NAMALWA (cell line): ENCODE measurements at regions not wholly inside any gene's neighbourhood (a gene's known extent, or its start where the extent isn't known, plus 50 kb on each side); places are given as distances from the start of the nearest gene placed in this dataset.

Source experiments
- DNase-seq: peaks from one replicate; pipeline ENCODE4 v3.0.0-alpha.2; 2015; ENCODE audit warnings: low spot score

DNA sequence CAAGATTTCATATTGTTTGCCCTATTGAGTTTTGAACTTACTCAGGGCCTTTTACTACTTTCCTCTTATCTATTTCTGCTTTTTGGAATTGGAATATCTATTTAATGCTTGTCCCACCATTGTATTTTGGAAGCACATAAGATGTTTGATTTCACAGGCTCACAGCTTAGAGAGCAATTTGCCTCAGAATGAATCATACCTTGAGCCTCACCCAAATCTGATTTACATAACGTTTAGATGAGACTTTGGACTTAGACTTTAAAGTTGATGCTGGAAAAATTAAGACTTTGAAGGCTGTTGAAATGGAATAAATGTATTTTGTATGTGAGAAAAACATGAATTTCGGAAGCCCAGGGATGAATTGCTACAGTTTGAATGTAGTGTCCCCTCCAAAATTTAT lies 458.9 kb downstream of the CNTN6 start:
- DNase-seq, result no peak

DNA sequence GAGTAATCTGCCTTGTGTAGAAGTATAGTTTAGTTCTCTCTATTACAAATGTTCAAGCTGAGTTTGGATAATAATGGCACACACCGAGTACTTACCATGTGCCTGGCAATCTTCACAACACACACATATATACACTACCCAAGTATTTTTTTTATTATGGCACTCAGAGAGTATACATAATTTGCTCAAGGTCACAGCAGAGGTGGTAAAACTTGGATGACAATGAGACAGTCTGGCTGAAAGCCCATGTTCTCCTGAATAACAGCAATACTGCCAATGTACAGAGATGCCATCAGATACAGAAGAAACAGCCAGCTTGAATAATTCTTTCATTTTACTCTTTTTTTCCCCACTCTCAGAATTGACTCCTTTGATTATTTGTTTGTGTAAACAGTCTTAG lies 460.0 kb downstream of the CNTN6 start:
- DNase-seq, result no peak

DNA sequence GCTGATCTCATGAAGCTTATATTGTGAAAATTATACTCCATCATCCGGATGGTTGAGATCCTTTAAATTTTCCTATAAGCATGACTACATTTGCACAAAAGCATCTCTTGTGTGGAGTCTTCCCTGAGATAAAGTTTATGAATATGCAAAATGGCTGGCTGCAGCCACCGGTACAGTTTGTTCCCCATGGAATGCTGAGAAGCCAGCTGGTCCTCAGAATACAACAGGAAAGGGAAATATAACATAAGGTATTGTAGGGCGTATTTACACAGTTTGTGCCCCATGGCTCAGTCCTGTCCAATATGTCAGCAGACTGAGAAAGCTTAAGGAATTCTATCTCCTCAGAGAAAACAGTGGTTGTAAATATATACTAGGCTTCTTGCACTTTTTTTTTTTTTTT lies 468.6 kb downstream of the CNTN6 start:
- no peak for DNase-seq

DNA sequence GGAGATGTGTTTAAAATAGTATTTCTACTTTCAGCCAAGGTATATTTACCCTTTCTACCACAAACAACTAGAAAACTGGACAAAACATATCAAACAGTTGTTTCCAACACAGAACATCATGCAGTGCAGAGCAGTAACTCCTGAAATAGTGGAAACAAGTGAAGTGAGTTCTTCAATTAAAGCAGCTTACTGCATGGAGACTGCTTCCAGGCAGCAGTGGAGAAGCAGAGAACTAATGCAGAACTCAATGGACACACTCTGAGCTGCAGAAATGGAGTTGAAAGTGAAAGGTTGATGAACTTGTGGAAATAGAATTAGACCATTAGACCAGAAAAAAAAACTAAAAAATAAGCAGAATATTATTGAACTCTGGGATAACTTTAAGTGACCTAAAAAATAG lies 478.9 kb downstream of the CNTN6 start:
- no peak for DNase-seq

DNA sequence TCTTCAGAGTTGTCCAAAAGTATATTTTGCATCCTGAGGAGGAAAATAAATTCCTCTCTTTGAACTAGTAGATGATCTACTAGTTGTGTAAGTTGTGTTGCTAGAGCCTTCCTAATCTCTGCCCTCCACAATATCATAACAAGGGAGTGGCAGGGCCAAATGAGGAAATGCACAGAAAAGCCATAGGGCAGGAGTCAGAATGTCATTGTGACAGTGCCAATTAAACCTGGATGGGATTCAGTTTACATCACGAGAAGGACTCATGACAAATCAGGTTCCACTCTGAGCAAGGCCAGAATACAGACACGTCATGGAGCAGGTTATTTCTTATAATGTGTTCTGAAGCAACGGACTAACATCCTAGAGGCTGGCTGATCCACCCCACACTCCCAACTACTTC lies 483.2 kb downstream of the CNTN6 start:
- no peak for DNase-seq

DNA sequence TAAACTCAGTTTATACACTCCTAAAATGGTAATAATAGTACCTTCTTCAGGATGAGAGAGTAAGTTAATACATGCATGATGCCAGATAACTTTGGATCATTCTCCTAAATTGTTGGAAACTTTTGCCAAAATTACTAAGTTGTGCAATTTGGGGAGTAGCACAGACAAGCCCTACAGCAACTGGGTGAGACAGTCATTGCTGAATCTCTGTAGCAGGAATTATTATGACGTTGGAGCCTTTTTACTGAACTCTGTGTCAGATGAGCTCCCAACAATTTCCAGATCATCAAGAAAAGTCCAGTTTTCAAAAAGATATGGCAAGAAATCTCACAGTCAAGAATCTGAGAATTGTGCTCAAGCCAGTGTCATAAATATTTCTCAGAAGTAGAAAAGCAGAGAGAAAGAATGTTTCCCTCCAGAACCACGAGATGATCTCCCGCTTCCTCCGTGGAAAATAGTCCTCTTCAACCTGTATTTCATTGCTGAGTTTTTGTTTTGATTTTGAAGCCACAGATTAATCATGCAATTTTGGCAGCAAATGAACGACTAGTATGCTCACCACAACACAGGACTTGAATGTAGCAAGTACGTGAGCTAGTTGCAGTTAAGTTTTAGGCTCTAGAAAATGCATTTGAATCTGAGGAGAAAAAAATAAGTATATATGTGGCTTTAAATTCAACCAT lies 485.4 kb downstream of the CNTN6 start:
- no peak for DNase-seq

DNA sequence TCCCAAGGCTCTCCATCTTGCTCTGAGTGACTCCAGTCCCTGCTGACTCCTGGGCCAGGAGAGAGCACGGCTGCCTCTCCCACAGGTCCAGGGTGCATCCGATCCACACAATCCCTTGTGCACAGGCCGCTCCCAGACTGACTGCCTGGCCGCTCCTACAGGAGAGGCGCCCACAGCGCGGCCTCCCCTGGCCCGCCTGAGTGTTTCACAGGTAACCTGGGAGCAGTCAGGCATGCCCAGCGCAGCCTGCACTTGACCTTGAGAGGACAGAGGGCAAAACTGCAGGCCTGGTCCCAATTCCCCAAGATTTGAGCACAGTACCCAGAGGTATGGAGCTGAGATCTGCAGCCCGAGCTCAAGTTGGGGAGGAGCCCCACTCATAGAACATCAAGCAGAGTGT lies 490.2 kb downstream of the CNTN6 start:
- no peak for DNase-seq

DNA sequence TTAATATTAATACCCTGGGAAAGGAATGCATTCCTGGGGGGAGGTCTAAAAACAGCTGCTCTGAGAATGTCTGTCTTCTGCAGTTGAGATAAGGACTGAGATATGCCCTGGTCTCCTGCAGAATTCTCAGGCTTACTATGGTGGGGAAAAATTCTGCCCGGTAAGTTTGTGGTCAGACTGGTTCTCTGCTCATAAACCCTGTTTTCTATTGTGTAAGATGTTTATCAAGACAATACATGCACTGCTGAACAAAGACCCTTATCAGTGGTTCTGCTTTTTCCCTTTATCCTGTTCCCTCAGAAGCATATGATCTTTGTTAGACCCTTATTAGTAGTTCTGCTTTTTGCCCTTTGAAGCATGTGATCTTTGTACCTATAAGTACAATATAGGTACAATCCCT lies 494.6 kb downstream of the CNTN6 start:
- no peak for DNase-seq

DNA sequence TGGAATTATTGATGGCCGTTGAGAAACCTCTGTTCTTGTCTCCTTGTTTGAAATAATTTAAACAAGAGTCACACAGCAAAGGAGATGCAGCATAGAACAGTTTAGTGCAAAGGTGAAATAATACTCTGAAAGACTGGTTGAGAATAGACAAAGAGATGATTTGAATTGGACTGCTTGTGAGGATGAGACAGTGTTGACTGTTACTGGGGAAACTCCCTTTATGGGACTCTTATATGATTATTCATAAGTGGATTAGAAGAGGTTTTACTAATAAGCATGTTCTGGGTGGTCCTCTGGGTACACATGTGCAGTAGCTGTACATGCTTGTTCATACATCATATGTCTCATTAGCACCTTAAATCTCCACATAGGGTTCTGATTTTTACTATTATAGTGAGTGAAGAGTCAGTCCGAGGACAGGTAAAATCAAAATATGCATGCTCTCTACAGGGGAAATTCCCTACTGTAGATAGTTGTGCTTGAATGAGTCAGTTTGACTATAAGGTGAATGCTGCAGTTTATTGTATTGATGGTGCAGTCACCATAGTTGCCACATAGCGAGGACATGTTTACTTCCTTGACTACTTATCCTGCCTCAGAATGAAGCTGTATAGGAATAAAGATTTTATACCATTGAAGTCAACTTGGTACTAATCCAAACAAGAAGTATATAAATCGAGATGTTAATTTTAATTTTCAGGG lies 498.7 kb downstream of the CNTN6 start:
- DNase-seq, result no peak

DNA sequence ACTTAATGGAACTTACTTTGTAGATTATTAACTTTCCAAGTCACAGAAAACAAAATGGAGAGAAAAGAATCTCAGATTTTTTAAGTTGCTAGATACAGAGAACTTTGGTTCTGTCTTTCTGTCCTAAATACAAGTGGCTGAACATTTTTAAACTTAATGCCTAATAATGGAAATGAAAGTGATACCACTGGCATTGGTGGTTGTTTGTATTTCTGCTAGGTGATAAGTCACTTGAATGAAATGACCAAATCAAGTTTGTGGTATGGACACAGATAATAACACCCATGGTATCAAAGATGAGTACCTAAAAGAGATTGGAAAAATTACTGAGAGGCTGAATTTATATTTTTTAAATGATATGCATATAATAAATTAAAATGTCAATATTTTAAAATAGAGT lies 502.1 kb downstream of the CNTN6 start:
- DNase-seq, result no peak

DNA sequence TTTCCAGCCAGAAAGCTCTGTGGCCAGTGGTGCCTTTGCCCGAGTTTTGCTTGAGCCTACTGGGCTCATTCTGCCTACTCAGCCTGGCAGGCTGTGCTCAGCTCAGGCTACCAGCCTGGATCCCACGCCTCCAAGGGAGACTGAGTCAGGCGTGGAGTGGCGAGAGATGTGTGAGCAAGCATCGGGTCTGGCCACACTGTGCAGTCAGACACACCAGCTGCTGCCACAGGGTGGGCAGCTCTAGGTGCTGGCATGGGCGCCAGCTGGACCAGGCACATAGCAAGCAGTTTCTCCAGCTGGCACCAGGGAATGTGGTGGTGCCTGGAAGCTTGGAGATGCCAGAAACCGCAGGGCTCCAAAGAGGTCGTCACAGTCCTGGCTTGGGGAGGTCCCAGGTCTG lies 498.5 kb upstream of the CNTN4 start:
- DNase-seq, result no peak

DNA sequence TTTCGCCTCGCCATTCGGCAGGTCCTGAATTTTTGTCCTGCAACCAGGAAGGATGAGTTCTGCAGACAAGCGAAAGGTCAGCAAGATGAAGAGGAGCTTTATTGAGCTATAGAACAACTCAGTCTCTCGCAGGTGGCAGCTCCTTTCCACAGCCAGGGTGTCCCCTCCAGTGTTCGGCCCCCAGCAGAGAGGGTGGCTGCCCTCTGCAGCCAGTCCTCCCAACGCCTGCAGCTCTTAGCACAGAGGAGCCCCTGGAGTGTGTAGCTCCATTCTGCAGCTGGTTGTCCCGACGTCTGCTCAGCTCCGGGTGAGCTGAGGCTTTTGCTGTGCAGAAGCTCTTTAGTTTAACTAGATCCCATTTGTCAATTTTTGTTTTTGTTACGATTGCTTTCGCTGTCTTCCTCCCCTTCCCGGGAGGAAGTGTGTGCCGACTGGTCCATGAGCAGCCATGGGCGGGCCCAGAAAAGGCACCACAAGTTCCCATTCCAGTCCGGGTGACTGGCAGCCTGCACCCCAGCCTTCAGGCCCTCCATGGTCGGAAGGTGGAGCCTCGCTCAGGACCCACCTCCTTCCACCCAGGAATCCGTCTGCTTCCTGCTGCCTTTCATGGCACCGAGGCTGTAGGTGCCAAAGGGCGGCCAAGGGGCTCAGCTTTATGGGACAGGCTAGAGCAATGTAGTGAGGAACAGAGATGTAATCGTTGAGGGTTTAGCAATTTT lies 497.8 kb upstream of the CNTN4 start:
- no peak for DNase-seq

DNA sequence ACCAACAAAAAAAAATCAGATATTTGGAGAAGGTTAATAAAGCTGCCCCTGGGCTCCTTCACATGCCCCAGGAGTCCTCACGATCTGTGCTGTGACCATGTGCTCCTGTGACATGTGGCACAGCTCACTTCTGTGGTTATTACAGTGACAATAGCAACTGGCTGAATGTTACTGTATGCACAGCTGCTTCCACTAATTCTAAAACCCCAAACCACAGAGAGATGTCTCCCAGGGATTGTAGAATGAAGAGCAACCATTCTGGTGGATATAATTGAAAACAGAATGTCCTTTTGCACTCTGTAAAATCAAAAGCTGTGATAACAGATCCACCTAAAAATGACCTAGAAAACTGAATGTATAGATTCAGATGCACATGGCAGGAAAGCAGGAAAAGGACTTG lies 489.2 kb upstream of the CNTN4 start:
- no peak for DNase-seq

DNA sequence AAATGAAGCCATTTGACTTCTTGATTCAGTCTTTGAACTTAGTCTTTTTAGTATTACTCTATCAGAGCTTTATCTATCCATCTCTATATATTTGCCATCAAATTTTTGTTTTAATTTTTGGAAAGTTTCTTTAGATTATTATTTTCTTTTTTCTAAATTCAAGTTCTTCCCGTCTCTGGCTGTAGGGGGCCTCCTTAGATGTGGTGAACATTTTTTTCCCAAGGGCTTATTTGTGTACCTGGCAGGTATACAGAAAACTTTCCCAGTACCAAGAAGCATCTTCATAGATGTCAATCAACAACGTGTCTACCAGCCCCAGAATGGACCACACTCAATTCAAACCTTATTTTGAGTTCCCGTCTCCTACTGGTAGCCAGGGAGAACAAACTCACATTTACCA lies 486.8 kb upstream of the CNTN4 start:
- DNase-seq, result no peak

DNA sequence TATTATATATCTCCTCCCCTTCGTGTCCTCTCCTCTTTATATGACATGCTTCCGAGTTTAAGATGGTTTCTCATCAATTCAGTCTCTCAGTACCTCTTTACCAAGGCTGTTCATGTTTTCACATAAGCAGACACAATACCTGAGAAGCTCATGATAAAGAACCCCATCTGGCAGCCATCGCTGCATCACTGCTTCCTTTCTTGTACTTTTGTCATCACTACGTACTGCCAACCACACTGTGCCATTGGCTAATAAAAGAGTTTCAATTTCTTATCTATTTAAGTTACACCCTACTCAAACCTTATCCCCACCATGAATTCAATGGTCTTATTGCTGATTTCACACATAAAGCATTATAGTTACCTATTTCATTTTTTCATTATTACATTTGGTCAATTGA lies 484.7 kb upstream of the CNTN4 start:
- DNase-seq, result no peak

DNA sequence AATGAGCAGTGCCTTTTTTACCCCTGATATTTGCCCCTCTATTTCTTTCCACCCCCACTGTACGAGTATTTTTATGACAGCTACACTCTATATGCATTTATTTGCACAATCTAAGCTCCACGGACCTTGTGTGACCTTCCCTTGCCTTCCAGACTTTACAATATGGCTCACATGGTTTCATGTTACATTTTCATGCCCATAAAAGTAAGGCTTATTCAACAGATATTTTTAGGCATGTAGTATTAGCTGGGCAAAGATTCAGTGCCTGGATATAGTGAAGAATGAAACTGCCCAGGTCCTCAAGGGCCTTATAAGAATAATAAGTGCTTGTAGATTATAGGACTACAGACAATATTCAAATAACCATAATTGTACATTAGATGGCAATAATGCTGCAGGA lies 481.9 kb upstream of the CNTN4 start:
- DNase-seq, result no peak

DNA sequence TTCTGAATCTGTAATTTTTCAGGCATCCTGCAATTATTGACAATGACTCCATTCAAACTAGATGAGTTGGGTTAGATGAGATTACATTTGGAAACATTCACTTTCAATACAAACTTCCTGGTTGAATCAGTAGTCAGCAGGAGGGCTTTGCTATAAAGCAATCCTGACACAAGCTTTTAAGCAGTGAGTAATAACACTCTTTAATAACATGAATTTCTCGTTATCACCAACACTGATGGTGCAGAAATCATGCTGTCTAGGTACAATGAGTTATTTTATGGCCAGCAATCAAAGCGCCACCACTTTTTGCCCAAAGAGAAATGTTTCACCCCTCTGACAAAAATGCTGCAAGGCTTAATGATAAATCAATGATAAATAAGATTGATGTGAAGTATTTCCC lies 474.8 kb upstream of the CNTN4 start:
- DNase-seq, result no peak

DNA sequence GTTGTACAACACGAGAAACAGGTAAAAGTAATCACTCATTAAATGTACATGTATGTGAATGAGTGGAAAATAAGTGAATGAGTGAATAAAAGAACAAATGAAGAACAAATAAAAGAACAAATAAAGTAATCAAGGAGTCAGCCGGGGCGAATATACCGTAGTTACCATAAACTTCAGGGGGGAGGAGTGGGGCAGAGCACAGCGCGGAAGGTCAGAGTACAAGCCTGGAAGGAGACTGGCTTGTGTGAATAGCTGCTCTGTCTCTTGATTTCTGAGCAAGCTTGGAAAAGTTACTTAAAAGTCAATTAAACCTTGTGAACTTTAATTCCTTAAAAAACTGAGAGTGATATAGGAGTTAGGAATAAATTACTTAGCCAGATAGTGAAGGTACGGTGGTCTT lies 466.5 kb upstream of the CNTN4 start:
- DNase-seq, result no peak

DNA sequence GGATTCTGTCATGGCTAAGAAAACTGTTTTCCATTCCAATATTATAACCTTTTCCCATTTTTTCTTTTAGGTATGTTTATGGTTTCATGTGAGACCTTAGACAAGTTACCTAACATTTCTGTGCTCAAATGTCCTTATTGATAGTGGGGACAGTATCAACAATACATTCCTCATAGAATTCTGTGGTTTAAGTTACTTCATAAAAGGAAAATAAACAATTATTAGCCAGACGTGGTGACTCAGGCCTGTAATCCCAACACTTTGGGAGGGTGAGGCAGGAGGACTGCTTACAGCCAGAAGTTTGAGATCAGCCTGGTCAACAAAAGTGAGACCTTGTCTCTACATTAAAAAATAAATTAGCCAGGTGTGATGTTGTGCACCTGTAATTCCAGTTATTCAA lies 436.8 kb upstream of the CNTN4 start:
- no peak for DNase-seq

DNA sequence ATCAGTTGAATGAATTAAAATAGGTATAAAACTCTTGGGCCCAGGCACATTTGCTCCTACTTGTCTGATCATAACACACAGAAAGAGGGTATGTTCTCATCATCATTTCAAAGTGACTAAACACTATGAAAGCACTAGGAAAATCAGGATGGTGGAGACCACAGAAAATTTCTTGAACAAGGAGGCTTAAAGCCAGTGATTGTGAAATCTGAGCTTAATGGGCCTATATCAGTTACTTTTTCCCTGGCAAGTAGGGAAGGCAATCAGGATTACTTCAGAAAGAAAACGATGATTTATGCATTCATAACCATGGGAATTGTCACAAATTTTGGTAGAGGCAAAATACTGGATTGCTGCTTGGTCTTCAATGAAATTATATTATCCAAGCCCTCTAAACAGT lies 434.4 kb upstream of the CNTN4 start:
- DNase-seq, result no peak

DNA sequence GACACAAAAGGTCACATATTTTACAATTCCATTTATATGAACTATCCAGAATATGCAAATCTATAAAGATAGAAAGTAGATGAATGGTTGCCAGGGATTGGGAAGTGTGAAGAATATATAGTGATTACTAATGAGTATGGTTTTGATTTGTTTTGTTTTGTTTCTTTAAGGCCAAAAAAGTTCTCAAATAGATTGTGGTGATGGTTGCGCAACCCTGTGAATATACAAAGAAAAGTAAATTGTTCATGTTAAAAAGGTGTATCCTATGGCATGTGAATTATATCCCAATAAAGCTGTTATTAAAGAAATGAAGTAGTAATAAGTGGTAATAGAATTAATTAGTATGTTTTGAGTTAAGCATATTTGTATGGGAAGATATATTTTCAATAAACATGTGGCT lies 431.8 kb upstream of the CNTN4 start:
- DNase-seq, result no peak

DNA sequence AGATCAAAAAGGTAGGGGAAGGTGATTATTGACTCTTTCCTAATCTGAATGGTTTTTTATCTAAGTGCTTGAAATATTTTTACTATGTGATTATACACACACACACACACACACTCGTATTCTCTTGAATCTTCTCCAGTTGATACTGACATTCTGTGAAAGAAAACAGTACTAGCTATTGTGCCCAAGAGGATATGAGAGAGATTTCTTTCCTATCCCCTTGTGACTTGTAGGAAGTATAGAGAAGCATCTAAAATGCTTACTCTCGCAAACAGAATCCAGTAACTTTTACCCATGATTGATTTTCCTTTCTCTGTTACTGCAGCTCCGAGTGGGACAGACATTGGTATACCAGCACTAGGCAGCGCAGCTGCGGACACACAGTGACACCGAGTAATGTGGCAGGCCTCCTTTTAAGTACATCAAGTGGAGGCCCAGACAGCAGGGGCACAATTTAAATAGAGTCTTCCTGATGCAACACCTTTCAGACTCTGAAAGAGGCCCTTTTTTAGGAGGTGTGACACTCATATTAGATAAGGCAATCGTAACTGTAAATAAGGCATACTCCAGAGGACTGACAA lies 421.0 kb upstream of the CNTN4 start:
- DNase-seq, result no peak

DNA sequence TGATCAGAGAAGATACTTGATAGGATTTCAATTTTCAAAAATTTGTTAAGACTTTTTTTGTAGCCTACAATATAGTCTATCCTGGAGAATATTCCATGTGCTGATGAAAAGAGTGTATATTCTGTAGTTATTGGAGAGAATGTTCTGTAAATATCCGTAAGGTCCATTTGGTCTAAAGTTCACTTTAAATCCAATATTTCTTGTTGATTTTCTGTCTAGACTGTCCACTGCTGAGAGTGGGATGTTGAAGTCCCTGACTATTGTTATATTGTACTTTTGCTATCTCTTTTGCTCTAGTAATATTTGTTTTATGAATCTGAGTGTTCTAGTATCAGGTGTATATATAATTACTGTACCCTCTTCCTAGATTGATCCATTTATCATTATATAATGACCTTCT lies 406.2 kb upstream of the CNTN4 start:
- DNase-seq, result no peak
